ENCODE measurements at regions not wholly inside any gene's neighbourhood (a gene's known extent, or its start where the extent isn't known, plus 50 kb on each side); places are given as distances from the start of the nearest gene placed in this dataset.

- TF ChIP-seq NANOG (IDR thresholded peaks at IDR 0.05; ENCODE audit: borderline replicate concordance) (no peak), EZH2 (IDR thresholded peaks at IDR 0.05; ENCODE audit: low read depth, unreplicated experiment) (no peak), STAT1 (IDR thresholded peaks at IDR 0.05; ENCODE audit: unreplicated experiment) (no peak), JUNB (IDR thresholded peaks at IDR 0.05; ENCODE audit: unreplicated experiment) (no peak)
- TF ChIP-seq, protein P1, sequence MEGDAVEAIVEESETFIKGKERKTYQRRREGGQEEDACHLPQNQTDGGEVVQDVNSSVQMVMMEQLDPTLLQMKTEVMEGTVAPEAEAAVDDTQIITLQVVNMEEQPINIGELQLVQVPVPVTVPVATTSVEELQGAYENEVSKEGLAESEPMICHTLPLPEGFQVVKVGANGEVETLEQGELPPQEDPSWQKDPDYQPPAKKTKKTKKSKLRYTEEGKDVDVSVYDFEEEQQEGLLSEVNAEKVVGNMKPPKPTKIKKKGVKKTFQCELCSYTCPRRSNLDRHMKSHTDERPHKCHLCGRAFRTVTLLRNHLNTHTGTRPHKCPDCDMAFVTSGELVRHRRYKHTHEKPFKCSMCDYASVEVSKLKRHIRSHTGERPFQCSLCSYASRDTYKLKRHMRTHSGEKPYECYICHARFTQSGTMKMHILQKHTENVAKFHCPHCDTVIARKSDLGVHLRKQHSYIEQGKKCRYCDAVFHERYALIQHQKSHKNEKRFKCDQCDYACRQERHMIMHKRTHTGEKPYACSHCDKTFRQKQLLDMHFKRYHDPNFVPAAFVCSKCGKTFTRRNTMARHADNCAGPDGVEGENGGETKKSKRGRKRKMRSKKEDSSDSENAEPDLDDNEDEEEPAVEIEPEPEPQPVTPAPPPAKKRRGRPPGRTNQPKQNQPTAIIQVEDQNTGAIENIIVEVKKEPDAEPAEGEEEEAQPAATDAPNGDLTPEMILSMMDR (conservative IDR thresholded peaks at IDR 0.05; ENCODE audit: low read depth in 2 of 2), result no peak
- TF ChIP-seq, protein P2, sequence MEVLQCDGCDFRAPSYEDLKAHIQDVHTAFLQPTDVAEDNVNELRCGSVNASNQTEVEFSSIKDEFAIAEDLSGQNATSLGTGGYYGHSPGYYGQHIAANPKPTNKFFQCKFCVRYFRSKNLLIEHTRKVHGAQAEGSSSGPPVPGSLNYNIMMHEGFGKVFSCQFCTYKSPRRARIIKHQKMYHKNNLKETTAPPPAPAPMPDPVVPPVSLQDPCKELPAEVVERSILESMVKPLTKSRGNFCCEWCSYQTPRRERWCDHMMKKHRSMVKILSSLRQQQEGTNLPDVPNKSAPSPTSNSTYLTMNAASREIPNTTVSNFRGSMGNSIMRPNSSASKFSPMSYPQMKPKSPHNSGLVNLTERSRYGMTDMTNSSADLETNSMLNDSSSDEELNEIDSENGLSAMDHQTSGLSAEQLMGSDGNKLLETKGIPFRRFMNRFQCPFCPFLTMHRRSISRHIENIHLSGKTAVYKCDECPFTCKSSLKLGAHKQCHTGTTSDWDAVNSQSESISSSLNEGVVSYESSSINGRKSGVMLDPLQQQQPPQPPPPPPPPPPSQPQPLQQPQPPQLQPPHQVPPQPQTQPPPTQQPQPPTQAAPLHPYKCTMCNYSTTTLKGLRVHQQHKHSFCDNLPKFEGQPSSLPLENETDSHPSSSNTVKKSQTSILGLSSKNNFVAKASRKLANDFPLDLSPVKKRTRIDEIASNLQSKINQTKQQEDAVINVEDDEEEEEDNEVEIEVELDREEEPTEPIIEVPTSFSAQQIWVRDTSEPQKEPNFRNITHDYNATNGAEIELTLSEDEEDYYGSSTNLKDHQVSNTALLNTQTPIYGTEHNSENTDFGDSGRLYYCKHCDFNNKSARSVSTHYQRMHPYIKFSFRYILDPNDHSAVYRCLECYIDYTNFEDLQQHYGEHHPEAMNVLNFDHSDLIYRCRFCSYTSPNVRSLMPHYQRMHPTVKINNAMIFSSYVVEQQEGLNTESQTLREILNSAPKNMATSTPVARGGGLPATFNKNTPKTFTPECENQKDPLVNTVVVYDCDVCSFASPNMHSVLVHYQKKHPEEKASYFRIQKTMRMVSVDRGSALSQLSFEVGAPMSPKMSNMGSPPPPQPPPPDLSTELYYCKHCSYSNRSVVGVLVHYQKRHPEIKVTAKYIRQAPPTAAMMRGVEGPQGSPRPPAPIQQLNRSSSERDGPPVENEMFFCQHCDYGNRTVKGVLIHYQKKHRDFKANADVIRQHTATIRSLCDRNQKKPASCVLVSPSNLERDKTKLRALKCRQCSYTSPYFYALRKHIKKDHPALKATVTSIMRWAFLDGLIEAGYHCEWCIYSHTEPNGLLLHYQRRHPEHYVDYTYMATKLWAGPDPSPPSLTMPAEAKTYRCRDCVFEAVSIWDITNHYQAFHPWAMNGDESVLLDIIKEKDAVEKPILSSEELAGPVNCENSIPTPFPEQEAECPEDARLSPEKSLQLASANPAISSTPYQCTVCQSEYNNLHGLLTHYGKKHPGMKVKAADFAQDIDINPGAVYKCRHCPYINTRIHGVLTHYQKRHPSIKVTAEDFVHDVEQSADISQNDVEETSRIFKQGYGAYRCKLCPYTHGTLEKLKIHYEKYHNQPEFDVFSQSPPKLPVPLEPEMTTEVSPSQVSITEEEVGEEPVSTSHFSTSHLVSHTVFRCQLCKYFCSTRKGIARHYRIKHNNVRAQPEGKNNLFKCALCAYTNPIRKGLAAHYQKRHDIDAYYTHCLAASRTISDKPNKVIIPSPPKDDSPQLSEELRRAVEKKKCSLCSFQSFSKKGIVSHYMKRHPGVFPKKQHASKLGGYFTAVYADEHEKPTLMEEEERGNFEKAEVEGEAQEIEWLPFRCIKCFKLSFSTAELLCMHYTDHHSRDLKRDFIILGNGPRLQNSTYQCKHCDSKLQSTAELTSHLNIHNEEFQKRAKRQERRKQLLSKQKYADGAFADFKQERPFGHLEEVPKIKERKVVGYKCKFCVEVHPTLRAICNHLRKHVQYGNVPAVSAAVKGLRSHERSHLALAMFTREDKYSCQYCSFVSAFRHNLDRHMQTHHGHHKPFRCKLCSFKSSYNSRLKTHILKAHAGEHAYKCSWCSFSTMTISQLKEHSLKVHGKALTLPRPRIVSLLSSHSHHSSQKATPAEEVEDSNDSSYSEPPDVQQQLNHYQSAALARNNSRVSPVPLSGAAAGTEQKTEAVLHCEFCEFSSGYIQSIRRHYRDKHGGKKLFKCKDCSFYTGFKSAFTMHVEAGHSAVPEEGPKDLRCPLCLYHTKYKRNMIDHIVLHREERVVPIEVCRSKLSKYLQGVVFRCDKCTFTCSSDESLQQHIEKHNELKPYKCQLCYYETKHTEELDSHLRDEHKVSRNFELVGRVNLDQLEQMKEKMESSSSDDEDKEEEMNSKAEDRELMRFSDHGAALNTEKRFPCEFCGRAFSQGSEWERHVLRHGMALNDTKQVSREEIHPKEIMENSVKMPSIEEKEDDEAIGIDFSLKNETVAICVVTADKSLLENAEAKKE (CRISPR knock-in tag; IDR thresholded peaks at IDR 0.05), result no peak
- TF ChIP-seq, protein P3, sequence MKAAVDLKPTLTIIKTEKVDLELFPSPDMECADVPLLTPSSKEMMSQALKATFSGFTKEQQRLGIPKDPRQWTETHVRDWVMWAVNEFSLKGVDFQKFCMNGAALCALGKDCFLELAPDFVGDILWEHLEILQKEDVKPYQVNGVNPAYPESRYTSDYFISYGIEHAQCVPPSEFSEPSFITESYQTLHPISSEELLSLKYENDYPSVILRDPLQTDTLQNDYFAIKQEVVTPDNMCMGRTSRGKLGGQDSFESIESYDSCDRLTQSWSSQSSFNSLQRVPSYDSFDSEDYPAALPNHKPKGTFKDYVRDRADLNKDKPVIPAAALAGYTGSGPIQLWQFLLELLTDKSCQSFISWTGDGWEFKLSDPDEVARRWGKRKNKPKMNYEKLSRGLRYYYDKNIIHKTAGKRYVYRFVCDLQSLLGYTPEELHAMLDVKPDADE (IDR thresholded peaks at IDR 0.05), result no peak
- TF ChIP-seq, protein P4, sequence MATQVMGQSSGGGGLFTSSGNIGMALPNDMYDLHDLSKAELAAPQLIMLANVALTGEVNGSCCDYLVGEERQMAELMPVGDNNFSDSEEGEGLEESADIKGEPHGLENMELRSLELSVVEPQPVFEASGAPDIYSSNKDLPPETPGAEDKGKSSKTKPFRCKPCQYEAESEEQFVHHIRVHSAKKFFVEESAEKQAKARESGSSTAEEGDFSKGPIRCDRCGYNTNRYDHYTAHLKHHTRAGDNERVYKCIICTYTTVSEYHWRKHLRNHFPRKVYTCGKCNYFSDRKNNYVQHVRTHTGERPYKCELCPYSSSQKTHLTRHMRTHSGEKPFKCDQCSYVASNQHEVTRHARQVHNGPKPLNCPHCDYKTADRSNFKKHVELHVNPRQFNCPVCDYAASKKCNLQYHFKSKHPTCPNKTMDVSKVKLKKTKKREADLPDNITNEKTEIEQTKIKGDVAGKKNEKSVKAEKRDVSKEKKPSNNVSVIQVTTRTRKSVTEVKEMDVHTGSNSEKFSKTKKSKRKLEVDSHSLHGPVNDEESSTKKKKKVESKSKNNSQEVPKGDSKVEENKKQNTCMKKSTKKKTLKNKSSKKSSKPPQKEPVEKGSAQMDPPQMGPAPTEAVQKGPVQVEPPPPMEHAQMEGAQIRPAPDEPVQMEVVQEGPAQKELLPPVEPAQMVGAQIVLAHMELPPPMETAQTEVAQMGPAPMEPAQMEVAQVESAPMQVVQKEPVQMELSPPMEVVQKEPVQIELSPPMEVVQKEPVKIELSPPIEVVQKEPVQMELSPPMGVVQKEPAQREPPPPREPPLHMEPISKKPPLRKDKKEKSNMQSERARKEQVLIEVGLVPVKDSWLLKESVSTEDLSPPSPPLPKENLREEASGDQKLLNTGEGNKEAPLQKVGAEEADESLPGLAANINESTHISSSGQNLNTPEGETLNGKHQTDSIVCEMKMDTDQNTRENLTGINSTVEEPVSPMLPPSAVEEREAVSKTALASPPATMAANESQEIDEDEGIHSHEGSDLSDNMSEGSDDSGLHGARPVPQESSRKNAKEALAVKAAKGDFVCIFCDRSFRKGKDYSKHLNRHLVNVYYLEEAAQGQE (IDR thresholded peaks at IDR 0.05; ENCODE audit: unreplicated experiment), result no peak
These were observed 120.0 kb upstream of the SHISA3 start for GRCh38 chr4:42277291-42277690.

All from GM23338 (cell line).